PC-3 (cell line): ENCODE measurements at regions not wholly inside any gene's neighbourhood (a gene's known extent, or its start where the extent isn't known, plus 50 kb on each side); places are given as distances from the start of the nearest gene placed in this dataset.
A peak's percentile ranks its signal among the peaks of the same experiment; 100 is the strongest.

ENCODE experiments used
- ATAC-seq: fragments of 200-7000 bp; cut with Tn5 transposase; 2 replicates; pipeline ENCODE4 v1.9.1; 2020; ENCODE audit warnings: mild to moderate bottlenecking, moderate library complexity
- BruUV-seq: library from RNA; stranded (reverse); fragments of 400-500 nt; replicated peaks from 2 replicates; lab custom pipeline; 2021; lab: Mats Ljungman, UMichigan
- CTCF ChIA-PET: fragments of 300-600 bp; sonication (Branson Sonifier 250); formaldehyde crosslinking; loops from one replicate; lab custom pipeline; 2022; ENCODE audit warnings: antibody characterized with exemption; lab: Charles Lee
- POLR2A ChIA-PET: fragments of 300-600 bp; sonication (Branson Sonifier 250); formaldehyde crosslinking; loops from one replicate; lab custom pipeline; 2022; ENCODE audit warnings: antibody characterized with exemption; ENCODE audit not compliant: unreplicated experiment; lab: Charles Lee
- DNase-seq: peaks from one replicate; pipeline ENCODE4 v3.0.0-alpha.2; 2015
- H2AFZ ChIP-seq: fragments of 300-600 bp; sonication (generic); 2 replicates; pipeline ENCODE4 v1.6.0; 2016; ENCODE audit warnings: antibody characterized with exemption, low read length
- H3F3A ChIP-seq: fragments of 300-600 bp; sonication (generic); one replicate; pipeline ENCODE4 v1.6.0; 2017; ENCODE audit warnings: antibody characterized with exemption, low read length, control low read depth, mild to moderate bottlenecking; ENCODE audit not compliant: unreplicated experiment
- H3K27ac ChIP-seq: fragments of 300-600 bp; sonication (generic); 2 replicates; pipeline ENCODE4 v1.5.1; 2016; ENCODE audit warnings: mild to moderate bottlenecking, low read length
- H3K27me3 ChIP-seq: fragments of 300-600 bp; sonication (generic); 2 replicates; pipeline ENCODE4 v1.6.1; 2016; ENCODE audit warnings: low read length, mixed read lengths
- H3K36me3 ChIP-seq: fragments of 300-600 bp; sonication (generic); 2 replicates; pipeline ENCODE4 v1.6.1; 2016; ENCODE audit warnings: low read depth, mixed run types, low read length, mixed read lengths
- H3K4me1 ChIP-seq: fragments of 300-600 bp; sonication (generic); 2 replicates; pipeline ENCODE4 v1.5.1; 2016; ENCODE audit warnings: low read length; ENCODE audit not compliant: insufficient read depth
- H3K4me2 ChIP-seq: fragments of 300-600 bp; sonication (generic); 2 replicates; pipeline ENCODE4 v1.6.0; 2016; ENCODE audit warnings: low read length
- H3K4me3 ChIP-seq: fragments of 300-600 bp; sonication (generic); 2 replicates; pipeline ENCODE4 v1.5.1; 2016; ENCODE audit warnings: mild to moderate bottlenecking, low read length, mixed read lengths
- H3K79me2 ChIP-seq: fragments of 300-600 bp; sonication (generic); 2 replicates; pipeline ENCODE4 v1.6.1; 2017; ENCODE audit warnings: low read length, mixed read lengths
- H3K9ac ChIP-seq: fragments of 300-600 bp; sonication (generic); 2 replicates; pipeline ENCODE4 v1.6.0; 2016; ENCODE audit warnings: mild to moderate bottlenecking, low read length
- H3K9me2 ChIP-seq: fragments of 300-600 bp; sonication (generic); replicated peaks from 2 replicates; pipeline ENCODE4 v1.6.1; 2016; ENCODE audit warnings: mixed run types, low read length, mixed read lengths
- H3K9me3 ChIP-seq: fragments of 300-600 bp; sonication (generic); 2 replicates; pipeline ENCODE4 v1.6.1; 2016; ENCODE audit warnings: low read length, mixed read lengths
- H4K20me1 ChIP-seq: fragments of 300-600 bp; sonication (generic); 2 replicates; pipeline ENCODE4 v1.6.1; 2016; ENCODE audit warnings: low read length, mixed read lengths
- CTCF ChIP-seq: fragments of 300-600 bp; sonication (generic); conservative IDR thresholded peaks from 2 replicates; pipeline ENCODE4 v1.5.1; 2017; ENCODE audit warnings: antibody characterized with exemption, low read depth, mild to moderate bottlenecking, low read length
- EZH2 ChIP-seq: fragments of 300-600 bp; sonication (generic); IDR thresholded peaks from one replicate; pipeline ENCODE4 v1.6.1; 2017; ENCODE audit warnings: antibody characterized with exemption, mild to moderate bottlenecking, low read length; ENCODE audit not compliant: unreplicated experiment
- EZH2phosphoT487 ChIP-seq: fragments of 300-600 bp; sonication (generic); IDR thresholded peaks from 2 replicates; pipeline ENCODE4 v1.6.1; 2018; ENCODE audit warnings: mild to moderate bottlenecking, antibody characterized with exemption, low read length, borderline replicate concordance
- intact Hi-C: fragments of 100-400 bp; cut with micrococcal nuclease; formaldehyde crosslinking; loops from 2 replicates; pipeline ENCODE4 v1.9.0; 2023

- H3K9me3 ChIP-seq = no peaks in the 10 kb centered on the region
- CTCF ChIA-PET = no interaction called here
- H3K27ac ChIP-seq = no peak overlapping the region
- DNase-seq (no peak), ATAC-seq (no peak)
- no peak overlapping the region for H3K9ac ChIP-seq
- H3K4me1 ChIP-seq = peaks cover 14% of the 10 kb centered on the region
- no peaks in the 10 kb centered on the region for H3K9me2 ChIP-seq
- H2AFZ ChIP-seq = no peak overlapping the region
- POLR2A ChIA-PET = no interaction called here
- no peaks in the 10 kb centered on the region for H3K27me3 ChIP-seq
- no peak overlapping the region for H3K4me3 ChIP-seq
- BruUV-seq = no TSS peak
- intact Hi-C loops = no loop called here
- no peaks in the 10 kb centered on the region for H3K79me2 ChIP-seq
- peak overlapping the region; percentile 17; the same call in 1 of the 2 replicates for H3K4me2 ChIP-seq
- H3F3A ChIP-seq = no peaks in the 10 kb centered on the region
- H4K20me1 ChIP-seq = no peaks in the 10 kb centered on the region
- TF ChIP-seq CTCF (no peak), EZH2 (no peak), EZH2phosphoT487 (no peak)
- H3K36me3 ChIP-seq = no peaks in the 10 kb centered on the region
These were observed 168.4 kb upstream of the THUMPD2 start for GRCh38 chr2:39947294-39948015.

GRCh38 chr2:39942950-39943349, 163.9 kb upstream of the THUMPD2 start:
- Histone ChIP-seq H3F3A (no peaks in the 10 kb centered on the region), H3K79me2 (no peaks in the 10 kb centered on the region), H4K20me1 (no peaks in the 10 kb centered on the region), H3K36me3 (no peaks in the 10 kb centered on the region), H3K4me1 (peaks cover 11% of the 10 kb centered on the region), H3K4me3 (no peak overlapping the region), H3K27ac (no peak overlapping the region), H3K9me3 (no peaks in the 10 kb centered on the region), H3K4me2 (no peak overlapping the region), H3K27me3 (no peaks in the 10 kb centered on the region), H3K9me2 (no peaks in the 10 kb centered on the region), H2AFZ (no peak overlapping the region), H3K9ac (no peak overlapping the region)
- POLR2A ChIA-PET = no interaction called here
- BruUV-seq = no TSS peak
- ATAC-seq (no peak), DNase-seq (no peak)
- no peak for TF ChIP-seq EZH2phosphoT487
- no peak for TF ChIP-seq CTCF
- TF ChIP-seq EZH2 = no peak
- intact Hi-C loops = no loop called here
- CTCF ChIA-PET = no interaction called here
